Liver (tissue), 8 donors: ENCODE measurements at regions not wholly inside any gene's neighbourhood (a gene's known extent, or its start where the extent isn't known, plus 50 kb on each side); places are given as distances from the start of the nearest gene placed in this dataset.

Experiments
- DNase-seq: peaks from one replicate; pipeline ENCODE4 v3.0.0-alpha.2; 2017; ENCODE audit warnings: low spot score
- H3K27ac ChIP-seq, 2 donors: one replicate each; pipeline ENCODE4 v1.7.0; 2013; ENCODE audit warnings: inconsistent platforms in 2 of 2, low read length in 2 of 2, control low read depth in 1 of 2, low read depth in 1 of 2, mild to moderate bottlenecking in 1 of 2
- H3K27me3 ChIP-seq, 4 donors: one replicate each; pipeline versions ENCODE4 v1.6.1 to v1.7.0; 2013; ENCODE audit warnings: low read length in 3 of 4, inconsistent platforms in 1 of 4, mild to moderate bottlenecking in 1 of 4, moderate library complexity in 1 of 4; ENCODE audit not compliant: control insufficient read depth in 4 of 4, insufficient read depth in 4 of 4
- H3K36me3 ChIP-seq, 4 donors: one replicate each; pipeline versions ENCODE4 v1.6.1 to v1.7.0; 2013; ENCODE audit warnings: low read length in 3 of 4, mild to moderate bottlenecking in 3 of 4, low read depth in 1 of 4, moderate library complexity in 1 of 4; ENCODE audit not compliant: control insufficient read depth in 4 of 4, insufficient read depth in 3 of 4
- H3K4me1 ChIP-seq, 4 donors: one replicate each; pipeline versions ENCODE4 v1.6.1 to v1.7.0; 2013; ENCODE audit warnings: low read length in 3 of 4, mild to moderate bottlenecking in 3 of 4, moderate library complexity in 1 of 4; ENCODE audit not compliant: control insufficient read depth in 4 of 4, insufficient read depth in 4 of 4
- H3K4me3 ChIP-seq, 3 donors: one replicate each; pipeline versions ENCODE4 v1.6.1 to v1.7.0; 2013; ENCODE audit warnings: low read length in 3 of 3, control low read depth in 1 of 3, low read depth in 1 of 3, mild to moderate bottlenecking in 1 of 3
- H3K9ac ChIP-seq, 2 donors: one replicate each; pipeline ENCODE4 v1.7.0; 2013; ENCODE audit warnings: low read length in 2 of 2, mild to moderate bottlenecking in 2 of 2, moderate library complexity in 2 of 2, control low read depth in 1 of 2, low read depth in 1 of 2
- H3K9me3 ChIP-seq, 4 donors: one replicate each; pipeline versions ENCODE4 v1.6.1 to v1.7.0; 2013; ENCODE audit warnings: low read length in 3 of 4; ENCODE audit not compliant: control insufficient read depth in 4 of 4
- FOXA2 ChIP-seq: IDR thresholded peaks from 2 replicates; pipeline ENCODE4 v1.6.1; 2016; ENCODE audit warnings: antibody characterized with exemption
- GABPA ChIP-seq, 2 donors: IDR thresholded peaks in 1 of 2; conservative IDR thresholded peaks in 1 of 2; 2 replicates each; pipeline ENCODE4 v1.6.1; 2016; ENCODE audit warnings: antibody characterized with exemption in 2 of 2, mild to moderate bottlenecking in 1 of 2, moderate library complexity in 1 of 2
- HNF4A ChIP-seq, 2 donors: conservative IDR thresholded peaks; 2 replicates each; pipeline ENCODE4 v1.6.1; 2016; ENCODE audit warnings: antibody characterized with exemption in 2 of 2, mild to moderate bottlenecking in 2 of 2
- HNF4G ChIP-seq: IDR thresholded peaks from 2 replicates; pipeline ENCODE4 v1.6.1; 2016; ENCODE audit warnings: antibody characterized with exemption
- JUND ChIP-seq, 2 donors: IDR thresholded peaks; 2 replicates each; pipeline ENCODE4 v1.6.1; 2016; ENCODE audit warnings: antibody characterized with exemption in 2 of 2
- NR2F2 ChIP-seq: IDR thresholded peaks from 2 replicates; pipeline ENCODE4 v1.6.1; 2016; ENCODE audit warnings: antibody characterized with exemption
- RAD21 ChIP-seq, 2 donors: IDR thresholded peaks; 2 replicates each; pipeline ENCODE4 v1.6.1; 2016; ENCODE audit warnings: antibody characterized with exemption in 2 of 2, mild to moderate bottlenecking in 2 of 2
- SP1 ChIP-seq: IDR thresholded peaks from 2 replicates; pipeline ENCODE4 v1.6.1; 2018; ENCODE audit warnings: antibody characterized with exemption, mild to moderate bottlenecking
- YY1 ChIP-seq: IDR thresholded peaks from 2 replicates; pipeline ENCODE4 v1.6.1; 2016; ENCODE audit warnings: antibody characterized with exemption, mild to moderate bottlenecking
- WGBS: extraction: QIAGEN DNeasy Blood & Tissue Kit; methylation state at CpG from one replicate; pipeline ENCODE4 v1.1.7; 2013; 5-methylcytosine and 5-hydroxymethylcytosine counted together
- TF ChIP-seq, protein P1 (sequence below): IDR thresholded peaks from 2 replicates; pipeline ENCODE4 v1.6.1; 2016; ENCODE audit warnings: antibody characterized with exemption
- TF ChIP-seq, protein P2 (sequence below): IDR thresholded peaks from 2 replicates; pipeline ENCODE4 v1.6.1; 2016; ENCODE audit warnings: antibody characterized with exemption, mild to moderate bottlenecking
- TF ChIP-seq, protein P3 (sequence below): IDR thresholded peaks from 2 replicates; pipeline ENCODE4 v1.6.1; 2016; ENCODE audit warnings: antibody characterized with exemption
- TF ChIP-seq, protein P4 (sequence below): fragments of 150-350 bp; IDR thresholded peaks from 2 replicates; pipeline ENCODE4 v1.5.1; 2017; ENCODE audit warnings: improper control_type of control experiment, low read depth, low read length; ENCODE audit not compliant: missing input control
- donor health status: healthy.
- donor health status: healthy.
- donor health status: healthy.
- donor health status: healthy.
- donor health status: healthy.

DNA sequence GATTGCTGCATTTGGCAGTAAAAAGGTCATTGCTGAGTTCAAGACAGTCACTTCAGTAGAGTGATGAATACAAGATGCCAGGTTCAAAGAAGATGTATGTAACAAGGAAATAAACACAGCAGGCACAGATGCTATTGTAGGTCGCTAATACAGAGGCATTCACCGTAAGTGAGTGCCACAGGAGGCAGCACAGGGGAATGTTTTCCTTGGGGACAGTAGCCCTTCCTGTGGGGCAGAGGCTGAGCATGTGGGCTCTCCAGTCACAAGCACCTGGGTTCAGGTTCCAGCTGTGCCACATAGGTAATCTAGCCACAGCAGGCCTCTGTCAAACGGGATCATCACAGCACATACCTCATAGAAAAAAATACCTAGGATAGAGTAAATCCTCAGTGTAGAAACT lies 86.3 kb downstream of the RSL24D1 start:
- Histone ChIP-seq H3K9ac (no peak overlapping the region), H3K9me3 (no peaks in the 10 kb centered on the region), H3K27me3 (no peaks in the 10 kb centered on the region), H3K4me1 (no peaks in the 10 kb centered on the region), H3K27ac (no peak overlapping the region), H3K4me3 (no peak overlapping the region), H3K36me3 (no peaks in the 10 kb centered on the region)
- TF ChIP-seq, protein P1, sequence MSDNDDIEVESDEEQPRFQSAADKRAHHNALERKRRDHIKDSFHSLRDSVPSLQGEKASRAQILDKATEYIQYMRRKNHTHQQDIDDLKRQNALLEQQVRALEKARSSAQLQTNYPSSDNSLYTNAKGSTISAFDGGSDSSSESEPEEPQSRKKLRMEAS: no peak
- no peak for TF ChIP-seq SP1
- TF ChIP-seq, protein P2, sequence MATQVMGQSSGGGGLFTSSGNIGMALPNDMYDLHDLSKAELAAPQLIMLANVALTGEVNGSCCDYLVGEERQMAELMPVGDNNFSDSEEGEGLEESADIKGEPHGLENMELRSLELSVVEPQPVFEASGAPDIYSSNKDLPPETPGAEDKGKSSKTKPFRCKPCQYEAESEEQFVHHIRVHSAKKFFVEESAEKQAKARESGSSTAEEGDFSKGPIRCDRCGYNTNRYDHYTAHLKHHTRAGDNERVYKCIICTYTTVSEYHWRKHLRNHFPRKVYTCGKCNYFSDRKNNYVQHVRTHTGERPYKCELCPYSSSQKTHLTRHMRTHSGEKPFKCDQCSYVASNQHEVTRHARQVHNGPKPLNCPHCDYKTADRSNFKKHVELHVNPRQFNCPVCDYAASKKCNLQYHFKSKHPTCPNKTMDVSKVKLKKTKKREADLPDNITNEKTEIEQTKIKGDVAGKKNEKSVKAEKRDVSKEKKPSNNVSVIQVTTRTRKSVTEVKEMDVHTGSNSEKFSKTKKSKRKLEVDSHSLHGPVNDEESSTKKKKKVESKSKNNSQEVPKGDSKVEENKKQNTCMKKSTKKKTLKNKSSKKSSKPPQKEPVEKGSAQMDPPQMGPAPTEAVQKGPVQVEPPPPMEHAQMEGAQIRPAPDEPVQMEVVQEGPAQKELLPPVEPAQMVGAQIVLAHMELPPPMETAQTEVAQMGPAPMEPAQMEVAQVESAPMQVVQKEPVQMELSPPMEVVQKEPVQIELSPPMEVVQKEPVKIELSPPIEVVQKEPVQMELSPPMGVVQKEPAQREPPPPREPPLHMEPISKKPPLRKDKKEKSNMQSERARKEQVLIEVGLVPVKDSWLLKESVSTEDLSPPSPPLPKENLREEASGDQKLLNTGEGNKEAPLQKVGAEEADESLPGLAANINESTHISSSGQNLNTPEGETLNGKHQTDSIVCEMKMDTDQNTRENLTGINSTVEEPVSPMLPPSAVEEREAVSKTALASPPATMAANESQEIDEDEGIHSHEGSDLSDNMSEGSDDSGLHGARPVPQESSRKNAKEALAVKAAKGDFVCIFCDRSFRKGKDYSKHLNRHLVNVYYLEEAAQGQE: no peak
- no peak for TF ChIP-seq FOXA2
- no peak for TF ChIP-seq RAD21 (IDR thresholded peaks at IDR 0.05)
- no peak for TF ChIP-seq HNF4A (conservative IDR thresholded peaks at IDR 0.05)
- TF ChIP-seq, protein P3, sequence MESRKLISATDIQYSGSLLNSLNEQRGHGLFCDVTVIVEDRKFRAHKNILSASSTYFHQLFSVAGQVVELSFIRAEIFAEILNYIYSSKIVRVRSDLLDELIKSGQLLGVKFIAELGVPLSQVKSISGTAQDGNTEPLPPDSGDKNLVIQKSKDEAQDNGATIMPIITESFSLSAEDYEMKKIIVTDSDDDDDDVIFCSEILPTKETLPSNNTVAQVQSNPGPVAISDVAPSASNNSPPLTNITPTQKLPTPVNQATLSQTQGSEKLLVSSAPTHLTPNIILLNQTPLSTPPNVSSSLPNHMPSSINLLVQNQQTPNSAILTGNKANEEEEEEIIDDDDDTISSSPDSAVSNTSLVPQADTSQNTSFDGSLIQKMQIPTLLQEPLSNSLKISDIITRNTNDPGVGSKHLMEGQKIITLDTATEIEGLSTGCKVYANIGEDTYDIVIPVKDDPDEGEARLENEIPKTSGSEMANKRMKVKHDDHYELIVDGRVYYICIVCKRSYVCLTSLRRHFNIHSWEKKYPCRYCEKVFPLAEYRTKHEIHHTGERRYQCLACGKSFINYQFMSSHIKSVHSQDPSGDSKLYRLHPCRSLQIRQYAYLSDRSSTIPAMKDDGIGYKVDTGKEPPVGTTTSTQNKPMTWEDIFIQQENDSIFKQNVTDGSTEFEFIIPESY: no peak
- TF ChIP-seq, protein P4, sequence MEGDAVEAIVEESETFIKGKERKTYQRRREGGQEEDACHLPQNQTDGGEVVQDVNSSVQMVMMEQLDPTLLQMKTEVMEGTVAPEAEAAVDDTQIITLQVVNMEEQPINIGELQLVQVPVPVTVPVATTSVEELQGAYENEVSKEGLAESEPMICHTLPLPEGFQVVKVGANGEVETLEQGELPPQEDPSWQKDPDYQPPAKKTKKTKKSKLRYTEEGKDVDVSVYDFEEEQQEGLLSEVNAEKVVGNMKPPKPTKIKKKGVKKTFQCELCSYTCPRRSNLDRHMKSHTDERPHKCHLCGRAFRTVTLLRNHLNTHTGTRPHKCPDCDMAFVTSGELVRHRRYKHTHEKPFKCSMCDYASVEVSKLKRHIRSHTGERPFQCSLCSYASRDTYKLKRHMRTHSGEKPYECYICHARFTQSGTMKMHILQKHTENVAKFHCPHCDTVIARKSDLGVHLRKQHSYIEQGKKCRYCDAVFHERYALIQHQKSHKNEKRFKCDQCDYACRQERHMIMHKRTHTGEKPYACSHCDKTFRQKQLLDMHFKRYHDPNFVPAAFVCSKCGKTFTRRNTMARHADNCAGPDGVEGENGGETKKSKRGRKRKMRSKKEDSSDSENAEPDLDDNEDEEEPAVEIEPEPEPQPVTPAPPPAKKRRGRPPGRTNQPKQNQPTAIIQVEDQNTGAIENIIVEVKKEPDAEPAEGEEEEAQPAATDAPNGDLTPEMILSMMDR: no peak
- no peak for DNase-seq
- 36% methylated on average over 3 of the region's 3 CpGs for WGBS

DNA sequence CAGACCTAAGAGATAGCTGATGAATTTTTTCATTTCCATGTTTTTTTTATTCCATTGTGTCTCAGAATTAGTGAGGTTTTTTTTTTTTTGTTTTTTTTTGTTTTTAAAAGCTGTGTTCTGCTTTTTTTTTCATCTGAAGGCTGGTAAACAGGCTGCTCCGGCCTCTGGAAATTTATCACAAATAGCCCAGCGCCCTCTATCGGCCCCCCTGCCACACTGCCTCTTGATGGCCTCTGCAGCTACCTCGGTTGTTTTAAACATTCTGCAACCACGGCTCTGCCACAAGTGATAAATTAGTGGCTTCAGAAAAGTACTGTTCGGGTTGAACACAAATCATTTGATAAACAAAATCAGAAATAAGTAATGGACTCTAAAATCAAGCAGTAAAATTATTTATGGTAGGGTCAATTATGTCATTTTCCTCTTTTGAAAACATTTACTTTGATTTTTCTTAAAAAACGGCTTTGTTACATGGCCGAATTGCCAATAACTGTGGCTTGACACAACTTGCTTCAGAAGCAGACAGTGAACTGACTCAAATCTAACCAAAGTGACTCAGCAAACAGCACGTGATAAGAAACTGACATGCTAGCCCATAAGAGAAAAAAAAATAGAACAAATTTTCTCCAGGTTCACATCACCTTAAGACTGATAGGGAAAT lies 87.8 kb downstream of the RSL24D1 start:
- Histone ChIP-seq H3K9me3 (no peaks in the 10 kb centered on the region), H3K36me3 (no peaks in the 10 kb centered on the region), H3K27ac (no peak overlapping the region), H3K4me1 (no peaks in the 10 kb centered on the region), H3K9ac (no peak overlapping the region), H3K27me3 (no peaks in the 10 kb centered on the region), H3K4me3 (no peak overlapping the region)
- TF ChIP-seq RAD21 (IDR thresholded peaks at IDR 0.05) (peak; percentile 69 to 77), HNF4G (no peak), JUND (IDR thresholded peaks at IDR 0.05) (no peak), SP1 (no peak), GABPA (IDR thresholded peaks at IDR 0.05 in 1 of 2, conservative IDR thresholded peaks at IDR 0.05 in 1 of 2) (no peak), YY1 (no peak), NR2F2 (no peak), HNF4A (conservative IDR thresholded peaks at IDR 0.05) (no peak)
- TF ChIP-seq, protein P4: peak; percentile 62
- peak; percentile 71 for DNase-seq
- WGBS: 17% methylated on average over 9 of the region's 9 CpGs
